Prostate gland (tissue), 2 donors: ENCODE measurements at regions not wholly inside any gene's neighbourhood (a gene's known extent, or its start where the extent isn't known, plus 50 kb on each side); places are given as distances from the start of the nearest gene placed in this dataset.

Source experiments
- DNase-seq: peaks from one replicate; pipeline ENCODE4 v3.0.0-alpha.2; 2019; ENCODE audit warnings: low spot score
- H3K27ac ChIP-seq, 2 donors: fragments of 200-600 bp; sonication (generic); 2 replicates each; pipeline ENCODE4 v1.5.1; 2017 to 2019
- H3K27me3 ChIP-seq: fragments of 200-600 bp; sonication (generic); replicated peaks from 2 replicates; pipeline ENCODE4 v1.5.1; 2019; ENCODE audit not compliant: insufficient read depth
- H3K36me3 ChIP-seq, 2 donors: fragments of 200-600 bp; sonication (generic); 1 replicate in 1 of 2; 2 replicates in 1 of 2; pipeline versions ENCODE4 v1.5.1 to v1.8.1; 2017 to 2019
- H3K4me1 ChIP-seq: fragments of 200-600 bp; sonication (generic); replicated peaks from 2 replicates; pipeline ENCODE4 v1.5.1; 2019
- H3K4me3 ChIP-seq, 2 donors: fragments of 200-600 bp; sonication (generic); 2 replicates each; pipeline ENCODE4 v1.5.1; 2017 to 2019
- H3K9me3 ChIP-seq: fragments of 200-600 bp; sonication (generic); 2 replicates; pipeline ENCODE4 v1.5.1; 2017
- POLR2A ChIP-seq: fragments of 450-650 bp; IDR thresholded peaks from one replicate; pipeline ENCODE4 v1.6.1; 2016; ENCODE audit warnings: antibody characterized with exemption, mild to moderate bottlenecking
- POLR2AphosphoS5 ChIP-seq: sonication (generic); formaldehyde crosslinking; IDR thresholded peaks from one replicate; pipeline ENCODE4 v1.6.1; 2017; ENCODE audit warnings: antibody characterized with exemption
- WGBS: methylation state at CpG from one replicate; pipeline ENCODE4 v1.1.5; 2018; 5-methylcytosine and 5-hydroxymethylcytosine counted together
- intact Hi-C: fragments of 100-400 bp; cut with DNase I; formaldehyde crosslinking; loops from one replicate; pipeline ENCODE4 v1.14.2; 2022
- TF ChIP-seq, protein P1 (sequence below), 4 experiments: fragments of 200-600 bp in 2 of 4; fragments of 450-650 bp in 2 of 4; sonication (generic) in 2 of 4; IDR thresholded peaks; 1 replicate in 3 of 4; 2 replicates in 1 of 4; pipeline ENCODE4 v1.5.1; 2016 to 2019; ENCODE audit warnings: antibody characterized with exemption in 4 of 4, mild to moderate bottlenecking in 2 of 4, moderate library complexity in 2 of 4

DNA sequence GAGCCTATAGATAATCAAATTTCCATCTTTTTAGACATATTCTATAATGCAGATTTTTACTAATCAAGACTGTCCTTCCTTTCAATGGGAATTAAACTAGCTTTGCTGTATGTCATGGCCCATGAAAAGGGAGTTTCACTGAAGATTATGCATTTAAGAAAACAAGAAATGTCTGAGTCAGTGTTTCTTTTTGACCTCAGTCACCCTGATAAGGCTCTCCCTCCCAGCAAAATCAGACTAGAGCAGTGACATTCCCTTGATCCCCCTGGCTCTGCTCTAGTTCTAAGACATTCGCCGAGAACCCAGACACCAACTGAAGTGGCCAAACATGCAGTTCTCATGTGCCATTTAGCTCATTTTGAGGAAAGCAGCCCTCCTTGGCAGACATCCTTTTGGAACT lies 442.0 kb downstream of the ACTL7B start:
- Histone ChIP-seq H3K27ac (no peak overlapping the region), H3K36me3 (no peaks in the 10 kb centered on the region), H3K9me3 (no peaks in the 10 kb centered on the region), H3K4me3 (no peak overlapping the region), H3K27me3 (no peaks in the 10 kb centered on the region), H3K4me1 (no peaks in the 10 kb centered on the region)
- no peak for DNase-seq
- TF ChIP-seq, protein P1, sequence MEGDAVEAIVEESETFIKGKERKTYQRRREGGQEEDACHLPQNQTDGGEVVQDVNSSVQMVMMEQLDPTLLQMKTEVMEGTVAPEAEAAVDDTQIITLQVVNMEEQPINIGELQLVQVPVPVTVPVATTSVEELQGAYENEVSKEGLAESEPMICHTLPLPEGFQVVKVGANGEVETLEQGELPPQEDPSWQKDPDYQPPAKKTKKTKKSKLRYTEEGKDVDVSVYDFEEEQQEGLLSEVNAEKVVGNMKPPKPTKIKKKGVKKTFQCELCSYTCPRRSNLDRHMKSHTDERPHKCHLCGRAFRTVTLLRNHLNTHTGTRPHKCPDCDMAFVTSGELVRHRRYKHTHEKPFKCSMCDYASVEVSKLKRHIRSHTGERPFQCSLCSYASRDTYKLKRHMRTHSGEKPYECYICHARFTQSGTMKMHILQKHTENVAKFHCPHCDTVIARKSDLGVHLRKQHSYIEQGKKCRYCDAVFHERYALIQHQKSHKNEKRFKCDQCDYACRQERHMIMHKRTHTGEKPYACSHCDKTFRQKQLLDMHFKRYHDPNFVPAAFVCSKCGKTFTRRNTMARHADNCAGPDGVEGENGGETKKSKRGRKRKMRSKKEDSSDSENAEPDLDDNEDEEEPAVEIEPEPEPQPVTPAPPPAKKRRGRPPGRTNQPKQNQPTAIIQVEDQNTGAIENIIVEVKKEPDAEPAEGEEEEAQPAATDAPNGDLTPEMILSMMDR (IDR thresholded peaks at IDR 0.05) = no peak
- no peak for TF ChIP-seq POLR2AphosphoS5
- TF ChIP-seq POLR2A = no peak
- intact Hi-C loops = no loop called here
- WGBS = 97% methylated on average over 2 of the region's 2 CpGs

DNA sequence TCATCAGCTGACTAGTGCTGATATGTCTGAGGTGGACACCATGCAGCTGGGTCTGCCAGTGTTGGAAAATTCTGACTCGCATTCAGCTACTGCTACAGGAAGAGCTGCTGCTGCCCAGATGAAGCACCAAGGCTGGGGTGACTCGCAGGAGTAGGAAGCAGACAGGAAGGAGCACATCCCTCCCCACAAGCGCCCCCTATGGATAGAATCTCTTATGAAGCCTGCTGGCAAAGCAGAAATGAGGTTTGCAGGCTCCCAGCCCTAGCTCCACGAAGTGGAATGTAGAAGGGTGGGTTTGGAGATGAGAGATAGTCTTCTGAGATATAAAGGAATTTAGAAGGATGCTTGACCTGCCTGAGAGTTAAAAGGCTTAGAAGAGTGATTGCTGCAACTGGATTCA lies 443.0 kb downstream of the ACTL7B start:
- no peak for DNase-seq
- Histone ChIP-seq H3K4me3 (no peak overlapping the region), H3K27ac (no peak overlapping the region), H3K4me1 (no peaks in the 10 kb centered on the region), H3K9me3 (no peaks in the 10 kb centered on the region), H3K27me3 (no peaks in the 10 kb centered on the region), H3K36me3 (no peaks in the 10 kb centered on the region)
- intact Hi-C loops = no loop called here
- TF ChIP-seq, protein P1 (IDR thresholded peaks at IDR 0.05) = no peak
- no peak for TF ChIP-seq POLR2A
- no peak for TF ChIP-seq POLR2AphosphoS5
- 66% methylated on average over 4 of the region's 4 CpGs for whole genome bisulfite sequencing

DNA sequence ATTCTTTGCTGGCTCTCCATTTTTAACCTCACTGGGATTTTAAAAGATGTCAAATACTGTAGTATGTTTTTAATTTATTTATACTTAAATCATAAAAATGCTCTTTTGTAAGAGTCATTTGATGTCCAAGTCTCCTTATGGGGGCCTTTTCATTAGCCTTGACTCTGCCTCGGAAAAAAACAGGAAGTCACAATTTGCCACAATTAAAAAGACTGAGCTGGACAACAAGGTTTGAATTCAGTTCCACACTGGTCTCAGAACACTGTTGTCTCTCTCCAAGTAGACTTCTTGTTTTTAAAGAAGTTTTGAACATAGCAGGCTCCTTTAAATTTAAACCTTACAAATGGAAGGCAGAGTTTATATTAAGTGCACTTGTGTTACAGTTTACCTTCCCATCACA lies 444.2 kb downstream of the ACTL7B start:
- H3K36me3 ChIP-seq = no peaks in the 10 kb centered on the region
- no peaks in the 10 kb centered on the region for H3K9me3 ChIP-seq
- TF ChIP-seq POLR2A (no peak), POLR2AphosphoS5 (no peak)
- TF ChIP-seq, protein P1 (IDR thresholded peaks at IDR 0.05) = no peak
- DNase-seq = no peak
- H3K4me1 ChIP-seq = no peaks in the 10 kb centered on the region
- intact Hi-C loops = no loop called here
- WGBS = 76% methylated on average over 1 of the region's 1 CpG
- H3K27me3 ChIP-seq = no peaks in the 10 kb centered on the region
- H3K4me3 ChIP-seq = no peak overlapping the region
- no peak overlapping the region for H3K27ac ChIP-seq

DNA sequence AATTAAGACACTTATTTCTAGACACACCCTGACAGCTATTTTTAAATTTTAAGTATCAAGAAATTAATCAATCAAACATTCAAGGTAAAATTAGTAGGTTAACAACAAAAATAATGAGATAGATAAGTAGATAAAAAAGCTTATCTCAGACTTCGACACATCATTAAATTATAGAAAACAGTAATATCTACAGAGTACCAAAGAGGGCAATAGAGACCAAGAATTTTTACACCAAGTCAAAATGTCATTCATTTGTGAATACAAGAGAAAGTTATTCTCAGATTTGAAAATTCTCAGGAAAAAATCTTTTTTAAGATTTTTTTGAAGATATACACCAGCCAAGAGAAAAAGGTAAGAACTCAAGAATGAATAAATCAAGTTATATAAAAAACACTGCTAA lies 445.6 kb downstream of the ACTL7B start:
- intact Hi-C loops = no loop called here
- TF ChIP-seq POLR2A (no peak), POLR2AphosphoS5 (no peak)
- TF ChIP-seq, protein P1 (IDR thresholded peaks at IDR 0.05) = no peak

DNA sequence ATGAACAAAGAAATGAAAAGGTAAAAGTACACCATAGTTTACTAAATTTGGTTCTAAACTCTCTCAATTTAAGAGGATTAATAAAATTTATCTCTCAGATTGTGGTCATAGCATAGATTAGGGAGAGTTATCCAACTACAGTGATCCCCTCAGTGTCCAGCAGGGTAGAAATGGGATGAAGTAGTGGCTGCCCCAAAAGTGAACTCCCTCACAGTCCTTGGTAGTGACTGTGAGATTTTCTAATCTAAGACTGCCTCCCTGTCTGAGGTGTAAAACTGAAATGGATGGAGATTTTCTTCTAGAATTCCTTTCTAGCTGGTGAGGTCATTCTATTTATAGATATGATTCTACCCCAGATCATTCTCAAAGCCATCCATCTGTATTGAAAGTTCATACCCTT lies 455.5 kb downstream of the ACTL7B start:
- H3K4me3 ChIP-seq = no peak overlapping the region
- H3K27me3 ChIP-seq = no peaks in the 10 kb centered on the region
- H3K9me3 ChIP-seq = no peaks in the 10 kb centered on the region
- no peak overlapping the region for H3K27ac ChIP-seq
- no peak for DNase-seq
- no peaks in the 10 kb centered on the region for H3K36me3 ChIP-seq
- TF ChIP-seq POLR2AphosphoS5 (no peak), POLR2A (no peak)
- TF ChIP-seq, protein P1 (IDR thresholded peaks at IDR 0.05) = no peak
- no peaks in the 10 kb centered on the region for H3K4me1 ChIP-seq
- intact Hi-C loops = no loop called here

More for the DNA sequence above, 445.6 kb downstream of the ACTL7B start:
- no peak for DNase-seq
- H3K9me3 ChIP-seq = no peaks in the 10 kb centered on the region
- 91% methylated on average over 1 of the region's 1 CpG for WGBS
- H3K27me3 ChIP-seq = no peaks in the 10 kb centered on the region
- no peaks in the 10 kb centered on the region for H3K36me3 ChIP-seq
- no peak overlapping the region for H3K4me3 ChIP-seq
- no peak overlapping the region for H3K27ac ChIP-seq
- no peaks in the 10 kb centered on the region for H3K4me1 ChIP-seq
